ENCODE measurements at regions not wholly inside any gene's neighbourhood (a gene's known extent, or its start where the extent isn't known, plus 50 kb on each side); places are given as distances from the start of the nearest gene placed in this dataset.
"Not testable (repeated sequence)": the region's sequence is repeated elsewhere in the genome, so short reads cannot be mapped to it uniquely, and the experiment has no call there.

- no peak for TF ChIP-seq CTCF (IDR thresholded peaks at IDR 0.05; ENCODE audit: unreplicated experiment)
- intact Hi-C loops (cut with micrococcal nuclease), result no loop called here
- no peaks in the 10 kb centered on the region for H3K9me3 Mint-ChIP-seq (ENCODE audit: unreplicated experiment)
- H3K27ac Mint-ChIP-seq (ENCODE audit: low read depth, unreplicated experiment), result no peak overlapping the region
- POLR2A ChIA-PET, result interaction anchor here (0.6 kb wide), 1 partner anchor 106 kb away, joined by 3 read pairs; no protein-coding TSS in a partner anchor
- no peaks in the 10 kb centered on the region for H3K36me3 Mint-ChIP-seq (ENCODE audit: insufficient read depth, unreplicated experiment)
- CTCF ChIA-PET, result no interaction called here
- no peak for DNase-seq (ENCODE audit: unreplicated experiment)
- H3K27me3 Mint-ChIP-seq (ENCODE audit: insufficient read depth, unreplicated experiment), result no peaks in the 10 kb centered on the region
- H3K4me3 Mint-ChIP-seq (ENCODE audit: unreplicated experiment), result no peak overlapping the region
- BruUV-seq (replicated peaks), result no TSS peak
- H3K4me1 Mint-ChIP-seq (ENCODE audit: insufficient read depth, unreplicated experiment), result no peaks in the 10 kb centered on the region
These were observed 85.5 kb downstream of the CHCHD4 start for GRCh38 chr3:14039149-14039548.

- Mint-ChIP-seq H3K4me3 (ENCODE audit: unreplicated experiment) (no peak overlapping the region), H3K4me1 (ENCODE audit: insufficient read depth, unreplicated experiment) (no peaks in the 10 kb centered on the region), H3K27me3 (ENCODE audit: insufficient read depth, unreplicated experiment) (no peaks in the 10 kb centered on the region), H3K9me3 (ENCODE audit: unreplicated experiment) (no peaks in the 10 kb centered on the region), H3K27ac (ENCODE audit: low read depth, unreplicated experiment) (no peak overlapping the region), H3K36me3 (ENCODE audit: insufficient read depth, unreplicated experiment) (no peaks in the 10 kb centered on the region)
- POLR2A ChIA-PET, result no interaction called here
- TF ChIP-seq CTCF (IDR thresholded peaks at IDR 0.05; ENCODE audit: unreplicated experiment), result no peak
- intact Hi-C loops (cut with micrococcal nuclease), result no loop called here
- no TSS peak for BruUV-seq (replicated peaks)
- CTCF ChIA-PET, result no interaction called here
- no peak for DNase-seq (ENCODE audit: unreplicated experiment)
These were observed 87.5 kb downstream of the CHCHD4 start for GRCh38 chr3:14037211-14037610.

GRCh38 chr3:14033023-14033422, 91.6 kb downstream of the CHCHD4 start:
- no TSS peak for BruUV-seq (replicated peaks)
- no peak for TF ChIP-seq CTCF (IDR thresholded peaks at IDR 0.05; ENCODE audit: unreplicated experiment)
- intact Hi-C loops (cut with micrococcal nuclease), result no loop called here
- Mint-ChIP-seq H3K4me1 (ENCODE audit: insufficient read depth, unreplicated experiment) (no peaks in the 10 kb centered on the region), H3K27ac (ENCODE audit: low read depth, unreplicated experiment) (no peak overlapping the region), H3K27me3 (ENCODE audit: insufficient read depth, unreplicated experiment) (no peaks in the 10 kb centered on the region), H3K4me3 (ENCODE audit: unreplicated experiment) (no peak overlapping the region), H3K9me3 (ENCODE audit: unreplicated experiment) (no peaks in the 10 kb centered on the region), H3K36me3 (ENCODE audit: insufficient read depth, unreplicated experiment) (no peaks in the 10 kb centered on the region)
- ChIA-PET POLR2A (no interaction called here), CTCF (no interaction called here)
- DNase-seq (ENCODE audit: unreplicated experiment), result no peak

GRCh38 chr3:14031271-14031670, 93.4 kb downstream of the CHCHD4 start:
- Mint-ChIP-seq H3K36me3 (ENCODE audit: insufficient read depth, unreplicated experiment) (no peaks in the 10 kb centered on the region), H3K9me3 (ENCODE audit: unreplicated experiment) (no peaks in the 10 kb centered on the region), H3K27ac (ENCODE audit: low read depth, unreplicated experiment) (no peak overlapping the region), H3K4me3 (ENCODE audit: unreplicated experiment) (no peak overlapping the region), H3K4me1 (ENCODE audit: insufficient read depth, unreplicated experiment) (no peaks in the 10 kb centered on the region), H3K27me3 (ENCODE audit: insufficient read depth, unreplicated experiment) (no peaks in the 10 kb centered on the region)
- intact Hi-C loops (cut with micrococcal nuclease), result no loop called here
- POLR2A ChIA-PET, result no interaction called here
- BruUV-seq (replicated peaks), result no TSS peak
- peak; percentile 3 for DNase-seq (ENCODE audit: unreplicated experiment)
- CTCF ChIA-PET, result interaction anchor here (1.0 kb wide), 1 partner anchor 9 kb away, joined by 3 read pairs; no protein-coding TSS in a partner anchor
- no peak for TF ChIP-seq CTCF (IDR thresholded peaks at IDR 0.05; ENCODE audit: unreplicated experiment)

GRCh38 chr3:14029390-14029995, 95.2 kb downstream of the CHCHD4 start:
- BruUV-seq (replicated peaks); H3K4me1 Mint-ChIP-seq (ENCODE audit: insufficient read depth, unreplicated experiment); H3K4me3 Mint-ChIP-seq (ENCODE audit: unreplicated experiment); H3K36me3 Mint-ChIP-seq (ENCODE audit: insufficient read depth, unreplicated experiment); H3K27me3 Mint-ChIP-seq (ENCODE audit: insufficient read depth, unreplicated experiment); intact Hi-C loops (cut with micrococcal nuclease); H3K9me3 Mint-ChIP-seq (ENCODE audit: unreplicated experiment); DNase-seq (ENCODE audit: unreplicated experiment); H3K27ac Mint-ChIP-seq (ENCODE audit: low read depth, unreplicated experiment): not testable (repeated sequence)
- ChIA-PET POLR2A (interaction anchor here (0.9 kb wide), 1 partner anchor 10 kb away, joined by 4 read pairs; no protein-coding TSS in a partner anchor), CTCF (interaction anchor here (0.7 kb wide), 1 partner anchor 481 kb away, joined by 3 read pairs; no protein-coding TSS in a partner anchor)

GRCh38 chr3:14028122-14028521, 96.5 kb downstream of the CHCHD4 start:
- H3K27me3 Mint-ChIP-seq (ENCODE audit: insufficient read depth, unreplicated experiment); CTCF ChIA-PET; H3K27ac Mint-ChIP-seq (ENCODE audit: low read depth, unreplicated experiment); intact Hi-C loops (cut with micrococcal nuclease); H3K4me1 Mint-ChIP-seq (ENCODE audit: insufficient read depth, unreplicated experiment); H3K4me3 Mint-ChIP-seq (ENCODE audit: unreplicated experiment); BruUV-seq (replicated peaks); DNase-seq (ENCODE audit: unreplicated experiment); H3K36me3 Mint-ChIP-seq (ENCODE audit: insufficient read depth, unreplicated experiment); POLR2A ChIA-PET: not testable (repeated sequence)
- peaks cover 14% of the 10 kb centered on the region for H3K9me3 Mint-ChIP-seq (ENCODE audit: unreplicated experiment)
